Heart left ventricle (tissue), 13 donors: ENCODE measurements at regions not wholly inside any gene's neighbourhood (a gene's known extent, or its start where the extent isn't known, plus 50 kb on each side); places are given as distances from the start of the nearest gene placed in this dataset.

Experiments
- POLR2A ChIP-seq, 2 donors: fragments of 450-650 bp; IDR thresholded peaks; one replicate each; pipeline ENCODE4 v1.6.1; 2017; ENCODE audit warnings: antibody characterized with exemption in 2 of 2, mild to moderate bottlenecking in 2 of 2, moderate library complexity in 2 of 2
- TF ChIP-seq, protein P1 (sequence below), 12 donors: fragments of 200-600 bp; sonication (generic) in 4 of 12; IDR thresholded peaks; one replicate each; pipeline versions ENCODE4 v1.5.0 to v1.8.0; 2018 to 2022; ENCODE audit warnings: antibody characterized with exemption in 12 of 12, mild to moderate bottlenecking in 5 of 12
- donor health status: ischemic (EF 13 %, LVEDD 7.1; RV severe dilation, severe dysfunction).
- donor health status: DM: no; HTN: yes; CAD: no.
- donor health status: DM: no; HTN: no; CAD: no.
- donor health status: ischemic (EF 25% LVEDD 6.9; RV normal size, moderate dysfunction).
- donor health status: ischemic (EF 25% LVEDD 5.7; RV mildly dilated, moderate dysfunction).
- donor health status: ischemic (EF 35%, LVEDD 5.7; RV mildly dilated, moderate dysfunction).
- donor health status: nonischemic (EF 11% LVEDD 7.7; RV severe dilation, severe dysfunction).
- donor health status: DM: yes; HTN: yes; CAD: no.
- donor health status: PGD.
- donor health status: ischemic (EF 29% LVEDD 5.4; RV normal size, mild dysfunction).
- donor health status: nonischemic (EF 23%, LVEDD 6.1; RV moderate dilation, normal function).

DNA sequence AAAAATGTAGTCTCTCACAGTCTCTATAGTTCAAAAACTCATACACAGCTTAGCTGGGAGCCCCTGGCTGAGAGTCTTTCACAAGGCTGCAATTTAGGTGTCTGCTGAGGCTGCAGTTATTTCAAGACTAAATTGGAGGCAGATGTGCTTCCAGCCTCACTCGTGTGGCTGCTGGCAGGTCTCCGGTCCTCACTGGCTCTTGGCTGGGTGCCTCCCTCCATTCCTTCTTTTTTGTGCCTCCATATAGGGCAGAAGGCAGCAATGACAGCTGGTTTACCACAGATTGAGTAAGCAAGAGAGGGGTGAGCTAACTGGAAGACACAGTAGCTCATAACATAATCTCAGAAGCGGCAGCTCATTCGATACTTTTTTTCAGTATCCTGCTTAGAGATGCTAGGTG, 2167.7 kb upstream of the WWC1 start:
- TF ChIP-seq POLR2A (IDR thresholded peaks at IDR 0.05), result no peak
- TF ChIP-seq, protein P1, sequence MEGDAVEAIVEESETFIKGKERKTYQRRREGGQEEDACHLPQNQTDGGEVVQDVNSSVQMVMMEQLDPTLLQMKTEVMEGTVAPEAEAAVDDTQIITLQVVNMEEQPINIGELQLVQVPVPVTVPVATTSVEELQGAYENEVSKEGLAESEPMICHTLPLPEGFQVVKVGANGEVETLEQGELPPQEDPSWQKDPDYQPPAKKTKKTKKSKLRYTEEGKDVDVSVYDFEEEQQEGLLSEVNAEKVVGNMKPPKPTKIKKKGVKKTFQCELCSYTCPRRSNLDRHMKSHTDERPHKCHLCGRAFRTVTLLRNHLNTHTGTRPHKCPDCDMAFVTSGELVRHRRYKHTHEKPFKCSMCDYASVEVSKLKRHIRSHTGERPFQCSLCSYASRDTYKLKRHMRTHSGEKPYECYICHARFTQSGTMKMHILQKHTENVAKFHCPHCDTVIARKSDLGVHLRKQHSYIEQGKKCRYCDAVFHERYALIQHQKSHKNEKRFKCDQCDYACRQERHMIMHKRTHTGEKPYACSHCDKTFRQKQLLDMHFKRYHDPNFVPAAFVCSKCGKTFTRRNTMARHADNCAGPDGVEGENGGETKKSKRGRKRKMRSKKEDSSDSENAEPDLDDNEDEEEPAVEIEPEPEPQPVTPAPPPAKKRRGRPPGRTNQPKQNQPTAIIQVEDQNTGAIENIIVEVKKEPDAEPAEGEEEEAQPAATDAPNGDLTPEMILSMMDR (IDR thresholded peaks at IDR 0.05), result no peak
